ENCODE measurements at regions not wholly inside any gene's neighbourhood (a gene's known extent, or its start where the extent isn't known, plus 50 kb on each side); places are given as distances from the start of the nearest gene placed in this dataset.

- no peak for TF ChIP-seq CTCF (IDR thresholded peaks at IDR 0.05 in 4 of 5, conservative IDR thresholded peaks at IDR 0.05 in 1 of 5)
- TF ChIP-seq POLR2A (IDR thresholded peaks at IDR 0.05) = no peak
Measured at GRCh38 chr10:78927257-78927995, 141.3 kb upstream of the ZMIZ1 start.

All from gastrocnemius medialis (tissue), 4 donors.